AG04450 (cell line): ENCODE measurements at regions not wholly inside any gene's neighbourhood (a gene's known extent, or its start where the extent isn't known, plus 50 kb on each side); places are given as distances from the start of the nearest gene placed in this dataset.

Experiments
- CTCF ChIA-PET: fragments of 300-600, 350-600 bp; formaldehyde crosslinking; extraction: SDS; loops from one replicate; lab custom pipeline; 2022; ENCODE audit warnings: antibody characterized with exemption, inconsistent platforms; lab: Charles Lee
- POLR2A ChIA-PET: fragments of 350-600 bp; formaldehyde crosslinking; extraction: SDS; loops from one replicate; lab custom pipeline; 2021; ENCODE audit warnings: antibody characterized with exemption, inconsistent platforms; lab: Yijun Ruan, JAX
- DNase-seq: peaks from one replicate; pipeline ENCODE4 v3.0.0-alpha.2; 2011; ENCODE audit warnings: low read depth, low spot score
- H3K27ac ChIP-seq: one replicate; pipeline ENCODE4 v1.5.1; 2012; ENCODE audit warnings: low read depth, low read length, control low read depth
- H3K27me3 ChIP-seq: one replicate; pipeline ENCODE4 v1.6.0; 2012; ENCODE audit warnings: low read length; ENCODE audit not compliant: control insufficient read depth, insufficient read depth
- H3K4me3 ChIP-seq: 2 replicates; pipeline ENCODE4 v1.5.1; 2011; ENCODE audit warnings: mild to moderate bottlenecking, low read depth, low read length, control low read depth
- H3K9me3 ChIP-seq: 2 replicates; pipeline ENCODE4 v1.5.1; 2012; ENCODE audit warnings: low read length; ENCODE audit not compliant: control insufficient read depth, insufficient read depth
- TF ChIP-seq, protein P1 (sequence below): IDR thresholded peaks from 2 replicates; pipeline ENCODE4 v1.5.1; 2011; ENCODE audit warnings: low read depth, low read length, control low read depth, inconsistent platforms

DNA sequence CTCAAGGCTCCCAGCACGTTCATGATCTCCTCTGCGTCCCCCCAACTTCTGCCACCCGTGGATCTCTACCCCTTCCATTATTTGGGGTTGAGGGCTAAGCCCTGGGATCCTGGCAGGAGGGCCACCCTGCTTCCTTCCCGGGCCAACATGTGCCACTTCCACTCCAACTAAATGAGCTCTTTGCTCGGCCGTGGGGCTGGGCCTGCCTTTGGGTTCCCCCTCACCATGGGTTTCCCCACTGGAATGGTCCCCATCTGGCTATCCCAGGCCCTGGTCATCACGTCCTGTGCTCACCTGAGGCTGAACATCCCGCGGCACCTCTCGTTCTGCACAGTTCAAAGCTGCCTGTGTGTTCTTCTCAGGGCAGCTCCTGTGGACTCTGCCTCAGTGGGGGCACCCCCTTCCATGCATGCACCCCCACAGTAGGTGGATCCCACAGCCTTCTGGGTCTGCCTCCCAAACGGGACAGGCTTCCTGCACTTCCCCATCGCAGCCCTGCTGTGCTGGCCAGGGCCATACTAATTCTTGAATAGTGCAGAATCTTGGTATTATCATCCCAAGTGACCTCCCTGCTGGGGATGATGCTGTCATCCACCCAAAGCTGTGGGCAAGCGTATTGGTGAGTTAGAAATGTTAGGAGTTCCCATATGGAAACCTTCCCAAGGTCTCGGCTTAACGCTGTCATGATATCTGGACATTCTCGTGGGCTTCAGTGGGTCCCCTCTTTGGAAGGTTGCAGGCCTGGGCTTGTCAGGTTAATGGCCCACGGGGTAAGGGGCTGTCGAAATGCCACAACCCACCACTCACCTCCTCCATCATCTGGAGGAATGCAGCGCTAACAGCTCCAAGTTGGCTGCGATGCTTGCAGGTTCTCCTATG, 150.5 kb upstream of the TWIST2 start:
- peaks cover 12% of the 10 kb centered on the region for H3K27me3 ChIP-seq
- CTCF ChIA-PET, result no interaction called here
- no peak overlapping the region for H3K4me3 ChIP-seq
- POLR2A ChIA-PET, result no interaction called here
- TF ChIP-seq, protein P1, sequence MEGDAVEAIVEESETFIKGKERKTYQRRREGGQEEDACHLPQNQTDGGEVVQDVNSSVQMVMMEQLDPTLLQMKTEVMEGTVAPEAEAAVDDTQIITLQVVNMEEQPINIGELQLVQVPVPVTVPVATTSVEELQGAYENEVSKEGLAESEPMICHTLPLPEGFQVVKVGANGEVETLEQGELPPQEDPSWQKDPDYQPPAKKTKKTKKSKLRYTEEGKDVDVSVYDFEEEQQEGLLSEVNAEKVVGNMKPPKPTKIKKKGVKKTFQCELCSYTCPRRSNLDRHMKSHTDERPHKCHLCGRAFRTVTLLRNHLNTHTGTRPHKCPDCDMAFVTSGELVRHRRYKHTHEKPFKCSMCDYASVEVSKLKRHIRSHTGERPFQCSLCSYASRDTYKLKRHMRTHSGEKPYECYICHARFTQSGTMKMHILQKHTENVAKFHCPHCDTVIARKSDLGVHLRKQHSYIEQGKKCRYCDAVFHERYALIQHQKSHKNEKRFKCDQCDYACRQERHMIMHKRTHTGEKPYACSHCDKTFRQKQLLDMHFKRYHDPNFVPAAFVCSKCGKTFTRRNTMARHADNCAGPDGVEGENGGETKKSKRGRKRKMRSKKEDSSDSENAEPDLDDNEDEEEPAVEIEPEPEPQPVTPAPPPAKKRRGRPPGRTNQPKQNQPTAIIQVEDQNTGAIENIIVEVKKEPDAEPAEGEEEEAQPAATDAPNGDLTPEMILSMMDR, result no peak
- H3K9me3 ChIP-seq, result no peaks in the 10 kb centered on the region; the same call in 1 of the 2 replicates
- DNase-seq, result no peak
- no peak overlapping the region for H3K27ac ChIP-seq

- ChIA-PET CTCF (no interaction called here), POLR2A (no interaction called here)
Measured at GRCh38 chr2:238698072-238698352, 149.9 kb upstream of the TWIST2 start.

GRCh38 chr2:238698451-238699306, 149.2 kb upstream of the TWIST2 start:
- H3K27ac ChIP-seq, result no peak overlapping the region
- no peak for DNase-seq
- H3K9me3 ChIP-seq, result no peaks in the 10 kb centered on the region; the same call in 1 of the 2 replicates
- TF ChIP-seq, protein P1, result no peak
- H3K27me3 ChIP-seq, result peaks cover 12% of the 10 kb centered on the region
- CTCF ChIA-PET, result no interaction called here
- H3K4me3 ChIP-seq, result no peak overlapping the region
- POLR2A ChIA-PET, result no interaction called here

More at GRCh38 chr2:238698072-238698352, 149.9 kb upstream of the TWIST2 start:
- peaks cover 12% of the 10 kb centered on the region for H3K27me3 ChIP-seq
- no peaks in the 10 kb centered on the region; the same call in 1 of the 2 replicates for H3K9me3 ChIP-seq
- no peak overlapping the region for H3K4me3 ChIP-seq
- no peak for DNase-seq
- H3K27ac ChIP-seq, result no peak overlapping the region
- TF ChIP-seq, protein P1, result no peak

GRCh38 chr2:238699307-238700116, 148.4 kb upstream of the TWIST2 start:
- ChIA-PET POLR2A (no interaction called here), CTCF (no interaction called here)
- no peak for DNase-seq
- no peaks in the 10 kb centered on the region; the same call in 1 of the 2 replicates for H3K9me3 ChIP-seq
- no peak overlapping the region for H3K27ac ChIP-seq
- TF ChIP-seq, protein P1, result no peak
- H3K4me3 ChIP-seq, result no peak overlapping the region
- peaks cover 12% of the 10 kb centered on the region for H3K27me3 ChIP-seq
